HG02885 (cell line): ENCODE measurements at regions not wholly inside any gene's neighbourhood (a gene's known extent, or its start where the extent isn't known, plus 50 kb on each side); places are given as distances from the start of the nearest gene placed in this dataset.
"Not testable (repeated sequence)": the region's sequence is repeated elsewhere in the genome, so short reads cannot be mapped to it uniquely, and the experiment has no call there.

Source experiments
- ATAC-seq: cut with Tn5 transposase; IDR thresholded peaks from one replicate; pipeline ENCODE4 v1.9.1; 2021; ENCODE audit warnings: mild to moderate bottlenecking; ENCODE audit not compliant: unreplicated experiment, poor library complexity

DNA sequence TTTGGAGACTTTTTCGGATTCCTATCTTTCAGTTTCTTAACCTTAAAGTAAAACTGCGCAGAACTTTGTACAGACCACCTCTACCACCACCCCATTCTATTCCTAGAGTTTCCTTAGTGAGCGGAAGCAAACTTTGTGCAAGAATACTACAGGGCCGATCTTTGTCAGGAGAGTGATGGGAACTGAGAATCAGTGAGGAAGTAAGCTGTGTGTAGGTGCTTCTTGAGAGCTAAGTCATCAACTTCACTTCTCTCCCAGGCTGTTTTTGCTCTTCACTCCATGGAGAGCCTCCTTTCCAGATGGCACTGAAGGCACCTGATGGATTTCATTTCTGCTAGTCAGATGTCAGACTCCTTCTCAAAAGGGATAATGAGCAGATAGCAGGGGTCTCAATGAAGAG lies 127.3 kb downstream of the SPATA31D1 start:
- no peak for ATAC-seq

DNA sequence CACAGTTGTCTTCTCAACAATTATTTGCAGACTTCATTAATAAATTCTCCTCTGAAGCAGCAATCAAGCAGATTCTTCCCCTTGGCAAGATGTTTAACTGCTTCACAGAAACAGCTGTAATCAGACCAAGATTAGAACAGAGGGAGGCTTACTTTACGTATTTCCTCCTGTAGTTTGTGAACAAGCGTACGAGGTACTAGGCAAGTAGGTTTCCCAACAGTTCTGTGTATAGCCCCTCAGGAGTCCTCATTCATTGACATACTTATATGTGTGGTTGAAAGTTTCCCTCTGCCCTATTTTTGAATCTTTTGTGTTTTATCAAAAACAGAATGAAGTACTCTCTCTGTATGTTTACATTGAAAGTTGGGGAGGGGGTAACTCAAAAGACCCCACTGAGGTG lies 128.0 kb downstream of the SPATA31D1 start:
- ATAC-seq = no peak

DNA sequence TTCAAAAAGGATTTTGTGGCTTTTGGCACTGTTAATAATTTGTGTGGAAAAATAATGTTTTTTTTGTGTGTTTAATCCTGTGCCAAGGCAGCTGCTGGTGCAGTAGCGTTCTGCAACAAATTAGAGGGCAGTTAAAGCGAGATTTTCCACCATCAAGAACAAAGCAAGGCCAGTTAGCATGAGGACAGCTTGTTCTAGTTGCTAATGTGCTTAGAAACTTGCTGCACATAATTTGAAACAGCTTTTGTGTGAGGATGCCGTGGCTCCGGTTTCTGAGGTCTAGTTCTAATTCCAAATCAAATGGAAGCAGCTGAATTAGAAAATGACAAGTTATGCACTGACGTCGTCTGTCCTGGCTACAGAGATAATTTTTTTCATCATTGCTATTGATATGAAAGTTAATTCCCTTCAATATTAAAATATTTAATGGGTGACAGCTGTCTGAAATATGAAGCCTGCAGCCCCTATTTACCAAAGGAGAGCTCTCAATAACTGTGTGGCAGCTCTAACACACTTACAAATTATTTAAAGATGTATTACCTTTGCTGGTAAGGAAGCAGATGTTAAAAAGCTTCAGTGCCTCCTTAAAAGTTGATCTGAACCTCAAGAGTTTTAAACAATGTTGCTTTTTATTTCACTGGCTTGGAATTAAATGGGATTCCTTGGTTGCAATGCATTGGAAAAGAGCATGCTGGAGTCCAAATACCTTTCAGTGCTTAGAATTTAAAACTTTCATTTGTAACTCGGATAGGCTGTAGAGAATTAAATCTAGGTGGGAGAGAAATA lies 128.6 kb downstream of the SPATA31D1 start:
- no peak for ATAC-seq

DNA sequence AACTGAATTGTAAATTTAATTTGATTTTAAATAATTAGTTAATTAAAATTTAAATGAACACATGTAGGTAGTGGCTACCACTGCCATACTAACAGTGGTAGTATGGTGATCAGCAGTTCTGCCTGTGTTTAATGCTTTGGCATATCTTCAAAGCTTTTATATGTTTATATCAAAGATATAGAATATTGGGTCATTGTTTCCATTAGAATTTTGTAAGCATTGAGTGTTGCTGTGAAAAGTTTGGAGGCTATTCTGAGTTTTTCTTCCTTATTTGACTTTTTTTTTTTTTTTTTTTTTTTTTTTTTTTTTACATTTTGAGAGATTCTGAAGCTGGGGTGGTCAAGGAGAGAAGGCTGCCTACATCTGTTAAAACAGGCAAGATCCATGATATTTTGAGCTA lies 134.2 kb downstream of the SPATA31D1 start:
- no peak for ATAC-seq

DNA sequence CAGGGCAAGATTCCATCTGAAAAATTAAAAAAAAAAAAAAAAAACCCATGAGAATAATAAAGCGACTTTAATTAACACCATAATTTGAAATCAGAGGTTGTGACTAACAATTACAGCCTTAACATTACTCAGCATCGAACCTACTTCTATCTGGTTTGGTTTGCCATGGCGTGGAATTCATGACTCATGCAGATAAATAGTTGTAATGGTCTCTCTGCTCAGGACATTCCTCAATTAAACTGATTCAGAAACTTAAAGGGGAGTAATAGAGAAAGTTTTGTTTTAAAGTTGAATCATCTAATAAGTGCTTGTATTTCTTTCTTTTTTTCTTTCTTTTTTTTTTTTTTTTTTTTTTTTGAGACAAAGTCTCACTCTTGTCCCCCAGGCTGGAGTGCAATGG lies 135.5 kb downstream of the SPATA31D1 start:
- no peak for ATAC-seq

DNA sequence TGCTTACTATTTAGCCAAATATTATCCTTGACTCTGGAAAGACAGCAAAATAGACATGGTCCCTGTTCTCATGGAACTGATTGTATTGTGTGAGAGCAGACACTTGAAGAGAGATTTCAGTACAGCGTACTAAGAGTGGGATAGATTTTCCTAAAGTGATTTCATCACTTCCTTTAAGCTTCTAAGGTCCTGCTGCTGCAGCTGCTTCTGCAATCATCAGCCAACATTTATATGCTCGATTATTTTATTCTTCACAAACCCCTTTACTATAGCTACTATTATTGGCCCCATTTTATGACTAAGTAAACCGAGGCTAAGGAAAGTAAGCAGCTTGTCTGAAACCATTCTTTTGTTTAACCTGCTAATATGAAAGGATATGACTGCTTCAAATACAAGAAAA lies 137.7 kb downstream of the SPATA31D1 start:
- ATAC-seq = no peak

DNA sequence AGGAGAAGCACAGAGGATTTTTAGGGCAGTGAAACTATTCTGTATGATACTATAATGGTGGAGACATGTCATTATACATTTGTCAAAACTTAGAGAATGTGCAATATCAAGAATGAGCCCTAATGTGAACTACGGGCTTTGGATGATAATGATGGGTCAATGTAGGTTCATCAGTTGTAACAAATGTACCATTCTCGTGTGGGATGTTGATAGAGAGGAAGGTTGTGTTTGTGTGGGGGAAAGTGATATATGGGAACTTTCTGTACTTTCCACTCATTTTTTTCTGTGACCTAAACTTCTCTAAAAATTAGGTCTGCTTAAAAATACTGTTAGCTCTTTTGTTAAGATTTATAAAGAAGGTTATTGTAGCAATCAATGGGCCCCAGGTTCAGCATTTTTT lies 138.9 kb downstream of the SPATA31D1 start:
- peak; percentile 26 for ATAC-seq

DNA sequence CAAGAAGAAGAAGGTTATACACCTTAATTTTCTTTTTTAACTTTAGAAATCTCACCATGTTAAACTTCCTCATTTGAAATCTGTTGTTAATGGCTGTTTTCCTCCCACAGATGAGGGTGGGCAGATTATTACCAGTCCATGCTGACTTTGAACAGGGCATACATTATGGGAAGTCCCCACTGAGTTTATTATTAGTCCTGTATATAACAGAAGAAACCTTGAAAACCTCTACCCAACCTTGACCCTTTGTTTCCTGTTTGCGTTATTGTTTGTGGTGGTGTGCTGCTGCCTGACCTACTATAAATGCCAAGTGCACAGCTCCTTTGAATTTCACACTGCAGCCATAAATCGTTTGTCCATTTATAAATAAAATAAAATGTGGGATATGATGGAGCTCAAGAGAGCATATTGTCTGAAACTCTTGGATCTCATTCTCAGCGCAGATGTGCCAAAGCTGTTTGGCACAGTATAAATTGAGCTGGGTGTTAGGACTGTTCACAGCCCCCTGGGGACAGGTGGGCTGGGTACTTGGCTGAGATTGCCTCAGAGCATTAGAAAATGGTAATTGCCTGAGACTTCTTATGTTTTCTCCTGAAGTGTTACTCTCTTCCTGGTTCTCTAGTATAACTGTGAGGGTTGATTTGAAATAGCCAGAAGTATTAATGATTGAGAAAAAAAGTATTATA lies 139.6 kb downstream of the SPATA31D1 start:
- ATAC-seq = peak; percentile 88

DNA sequence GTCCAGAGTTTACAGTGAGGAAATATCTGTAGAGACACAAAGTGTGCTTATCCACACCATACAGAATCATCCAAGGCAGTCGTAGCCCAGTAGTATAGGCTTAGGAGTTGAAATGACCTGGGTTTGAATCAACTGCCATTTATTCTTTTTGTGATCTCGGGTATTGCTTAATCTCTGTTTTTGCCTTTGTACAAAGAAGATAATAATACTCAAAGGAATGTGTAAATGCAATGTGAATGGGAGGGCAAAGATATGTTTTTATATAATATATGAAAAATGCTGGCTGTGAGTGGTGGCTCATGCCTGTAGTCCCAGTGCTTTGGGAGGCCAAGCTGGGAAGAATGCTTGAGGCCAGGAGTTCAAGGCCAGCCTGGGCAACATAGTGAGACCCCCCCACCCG lies 141.1 kb downstream of the SPATA31D1 start:
- ATAC-seq = no peak

DNA sequence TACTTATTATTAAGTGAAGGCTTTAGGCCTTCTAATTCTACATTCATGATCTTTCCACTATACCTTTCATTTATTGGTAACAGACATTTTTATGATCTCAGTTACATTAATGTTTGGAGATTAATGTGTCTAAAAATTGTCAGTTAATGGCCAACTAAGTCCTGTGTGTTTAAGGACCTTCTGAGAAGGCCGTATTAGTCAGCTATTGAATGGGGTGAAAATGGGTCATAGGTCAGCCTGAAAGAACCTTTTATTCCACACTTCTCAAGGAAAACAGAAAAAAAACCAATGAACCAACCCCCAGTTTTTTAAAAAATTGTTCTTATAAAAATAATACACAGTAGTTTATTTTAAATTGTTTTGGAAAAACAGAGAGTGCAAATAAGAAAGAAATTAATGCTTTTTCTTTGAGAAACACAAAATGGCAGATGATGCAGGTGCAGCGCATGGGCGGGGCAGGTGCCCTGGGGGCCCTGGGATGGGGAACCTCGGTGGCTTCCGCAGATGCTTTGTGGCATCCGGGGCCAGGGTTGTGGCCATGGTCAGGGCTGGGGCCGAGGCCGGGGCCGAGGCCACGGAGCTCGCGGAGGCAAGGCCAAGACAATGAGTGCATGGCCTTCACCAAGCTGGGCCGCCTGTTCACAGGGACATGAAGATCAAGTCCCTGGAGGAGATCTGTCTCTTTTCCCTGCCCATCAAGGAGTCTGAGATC lies 141.9 kb downstream of the SPATA31D1 start:
- ATAC-seq = no peak

DNA sequence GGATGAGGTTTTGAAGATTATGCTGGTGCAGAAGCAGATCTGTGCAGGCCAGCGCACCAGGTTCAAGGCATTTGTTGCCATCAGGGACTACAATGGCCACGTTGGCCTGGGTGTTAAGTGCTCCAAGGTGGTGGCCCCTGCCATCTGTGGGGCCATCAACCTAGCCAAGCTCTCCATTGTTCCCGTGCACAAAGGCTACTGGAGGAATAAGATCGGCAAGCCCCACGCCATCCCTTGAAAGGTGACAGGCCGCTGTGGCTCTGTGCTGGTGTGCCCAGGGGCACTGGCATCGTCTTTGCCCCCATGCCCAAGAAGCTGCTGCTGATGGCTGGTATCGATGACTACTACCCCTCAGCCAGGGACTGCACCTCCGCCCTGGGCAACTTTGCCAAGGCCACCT lies 142.5 kb downstream of the SPATA31D1 start:
- no peak for ATAC-seq

DNA sequence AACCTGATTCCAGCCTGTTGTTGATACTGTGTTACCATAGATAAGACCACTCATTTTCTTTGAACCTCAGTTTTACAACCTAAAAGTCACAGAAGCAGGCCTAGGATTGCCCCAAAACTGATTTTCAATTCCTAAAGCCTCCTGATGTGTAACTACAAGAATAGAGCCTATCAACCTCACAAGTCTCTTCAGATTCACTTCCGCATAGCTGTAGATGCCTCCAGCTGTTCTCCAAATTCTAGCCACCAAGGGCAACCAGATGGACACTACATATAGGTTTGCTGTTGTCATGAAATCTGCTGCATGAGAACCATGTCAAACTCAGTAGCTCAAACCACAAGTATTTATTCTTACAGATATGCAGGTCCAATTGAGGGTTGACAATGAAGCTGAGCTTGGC lies 143.5 kb downstream of the SPATA31D1 start:
- no peak for ATAC-seq

DNA sequence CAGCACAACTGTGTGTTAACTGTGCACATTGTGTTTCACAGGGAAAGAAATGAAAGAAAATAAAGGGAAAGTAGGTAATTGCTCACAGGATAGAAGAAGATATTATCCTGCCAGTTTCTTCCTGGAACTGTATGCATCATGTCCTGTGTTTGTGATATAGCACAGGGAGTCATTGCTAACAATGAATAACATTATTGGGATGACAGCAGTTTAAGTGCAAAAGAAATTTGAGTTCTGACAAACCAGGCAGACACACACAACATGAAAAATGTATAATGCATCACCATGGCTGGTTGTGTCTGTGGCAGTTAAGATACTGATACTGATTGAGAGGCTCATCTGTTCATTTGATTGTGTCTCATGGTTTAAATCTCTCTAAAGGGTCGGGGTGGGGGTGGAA lies 145.4 kb downstream of the SPATA31D1 start:
- ATAC-seq = no peak

DNA sequence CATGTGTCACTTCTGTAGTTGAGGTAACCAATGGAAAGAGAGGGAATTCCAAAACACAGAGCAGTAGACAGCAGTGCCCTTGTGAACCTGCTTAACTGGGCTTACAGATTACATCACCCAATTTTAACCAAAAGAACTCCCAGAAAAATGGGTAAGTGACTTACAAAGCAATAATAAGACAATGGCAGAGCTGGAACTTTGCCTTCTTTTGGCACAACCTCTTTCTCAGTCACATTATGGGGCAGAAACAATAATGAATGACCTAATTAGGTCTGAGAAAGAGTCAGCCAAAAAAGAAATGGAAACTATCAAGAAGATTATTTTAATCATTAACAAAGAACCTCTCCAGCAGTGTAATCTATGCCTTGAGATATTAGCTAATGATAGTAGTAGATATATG lies 146.5 kb downstream of the SPATA31D1 start:
- no peak for ATAC-seq

DNA sequence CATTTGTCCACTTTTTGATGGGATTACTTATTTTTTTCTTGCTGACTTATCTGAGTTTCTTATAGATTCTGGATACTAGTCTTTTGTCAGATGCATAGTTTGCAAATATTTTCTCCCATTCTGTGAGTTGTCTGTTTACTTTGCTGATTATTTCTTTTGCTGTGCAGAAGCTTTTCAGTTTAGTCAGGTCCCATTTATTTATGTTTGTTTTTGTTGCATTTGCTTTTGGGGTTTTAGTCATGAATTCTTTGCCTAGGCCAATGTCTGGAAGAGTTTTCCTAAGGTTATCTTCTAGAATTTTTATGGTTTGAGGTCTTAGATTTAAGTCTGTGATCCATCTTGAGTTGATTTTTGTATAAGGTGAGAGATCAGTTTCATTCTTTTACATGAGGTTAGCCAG lies 149.5 kb downstream of the SPATA31D1 start:
- ATAC-seq = not testable (repeated sequence)

DNA sequence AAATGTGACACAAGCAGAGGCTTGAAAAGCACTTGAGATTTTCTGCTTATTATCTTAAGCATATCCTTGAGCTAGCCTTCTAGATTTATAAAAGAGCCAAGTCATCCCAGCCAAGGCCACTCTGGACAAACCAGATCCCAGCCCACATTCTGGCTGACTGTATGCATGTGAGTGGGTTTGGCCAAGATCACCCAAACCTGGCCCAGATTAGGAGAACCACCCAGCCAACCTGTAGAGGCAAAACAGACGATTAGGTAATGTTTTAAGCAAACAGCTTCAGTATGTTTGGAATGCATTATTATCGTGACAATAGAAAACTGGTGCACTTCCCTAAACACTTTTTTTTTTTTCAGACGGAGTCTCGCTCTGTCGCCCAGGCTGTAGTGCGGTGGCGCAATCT lies 151.9 kb downstream of the SPATA31D1 start:
- no peak for ATAC-seq

DNA sequence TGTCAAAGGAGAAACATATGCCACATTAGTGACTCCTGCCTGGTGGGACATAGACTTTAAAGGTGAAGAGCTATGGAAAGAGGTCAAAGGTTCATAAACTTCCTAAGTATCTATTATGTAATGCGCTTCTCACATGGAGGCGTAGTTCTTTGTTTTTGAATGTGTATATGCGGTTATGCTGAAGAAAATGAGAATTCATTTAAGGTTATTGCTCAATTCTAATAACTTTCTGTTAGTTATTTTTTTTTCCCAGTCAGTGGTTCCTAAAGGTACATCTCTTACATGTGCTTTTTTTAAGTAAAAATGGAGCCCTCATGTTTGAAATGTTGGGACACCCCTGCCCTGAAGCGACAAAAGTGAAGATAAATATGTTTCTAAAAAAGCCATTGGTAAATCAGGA lies 156.2 kb downstream of the SPATA31D1 start:
- no peak for ATAC-seq

DNA sequence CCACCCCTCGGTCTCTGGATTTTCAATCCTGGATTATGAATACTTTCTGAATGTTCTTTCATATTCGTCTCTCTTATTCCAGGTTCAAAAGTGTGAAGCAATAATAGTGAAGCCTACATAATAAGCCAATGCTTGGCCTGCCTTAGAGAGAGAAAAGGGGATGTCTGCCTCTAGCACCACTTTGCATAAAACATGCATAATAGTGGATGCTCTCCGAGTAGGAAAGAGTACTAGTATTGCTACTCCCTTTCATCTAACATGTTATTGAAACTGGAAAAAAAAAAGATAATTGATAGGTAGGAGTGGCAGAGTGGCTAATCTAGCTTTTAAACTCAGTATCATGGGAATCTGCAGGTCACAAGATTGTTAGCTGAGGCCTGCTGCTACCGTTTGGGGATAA lies 158.1 kb downstream of the SPATA31D1 start:
- no peak for ATAC-seq

DNA sequence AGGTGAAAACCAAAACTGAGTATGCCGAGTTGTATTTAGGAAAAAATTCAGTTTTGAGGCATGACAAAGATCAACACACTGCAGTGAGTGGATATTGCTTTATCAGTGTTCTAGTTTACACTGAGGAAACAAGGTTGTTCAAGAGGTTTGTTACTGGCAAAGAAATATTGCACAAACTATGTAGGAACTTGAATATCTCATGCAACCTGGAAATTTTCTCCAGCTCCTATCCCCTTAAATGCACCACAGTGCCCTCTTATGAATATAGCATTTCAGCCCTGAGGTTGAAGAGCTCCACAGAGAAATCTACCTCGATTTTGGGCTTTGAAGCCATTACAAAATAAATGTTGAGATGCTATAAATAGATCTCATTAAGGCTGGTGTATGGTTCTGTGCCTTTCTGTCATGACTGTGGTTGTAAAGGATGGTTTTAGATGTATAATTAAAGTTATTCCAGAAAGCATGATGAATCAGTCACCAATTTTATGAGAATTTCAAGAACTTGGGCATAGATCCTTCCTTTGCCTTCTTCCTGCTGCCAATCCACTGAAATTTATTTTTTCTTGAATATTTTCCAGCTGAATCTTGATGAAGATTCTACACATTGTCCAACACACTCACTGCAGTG lies 159.3 kb downstream of the SPATA31D1 start:
- no peak for ATAC-seq

DNA sequence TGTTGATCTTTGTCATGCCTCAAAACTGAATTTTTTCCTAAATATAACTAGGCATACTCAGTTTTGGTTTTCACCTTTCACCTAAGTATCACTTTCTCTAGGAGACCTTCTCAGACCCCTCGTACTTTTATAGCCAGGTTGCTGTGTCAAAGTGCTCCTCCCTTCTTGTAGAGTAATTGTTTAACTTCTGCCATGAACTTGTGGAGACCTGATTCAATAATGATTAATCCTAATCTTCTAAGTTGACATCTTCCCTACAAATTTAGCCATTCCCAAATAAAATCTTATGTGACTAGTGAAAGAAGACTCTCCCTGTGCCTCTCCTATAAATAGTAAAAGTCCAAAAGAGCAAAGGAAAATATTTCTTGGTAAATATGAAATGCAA lies 159.8 kb downstream of the SPATA31D1 start:
- no peak for ATAC-seq

DNA sequence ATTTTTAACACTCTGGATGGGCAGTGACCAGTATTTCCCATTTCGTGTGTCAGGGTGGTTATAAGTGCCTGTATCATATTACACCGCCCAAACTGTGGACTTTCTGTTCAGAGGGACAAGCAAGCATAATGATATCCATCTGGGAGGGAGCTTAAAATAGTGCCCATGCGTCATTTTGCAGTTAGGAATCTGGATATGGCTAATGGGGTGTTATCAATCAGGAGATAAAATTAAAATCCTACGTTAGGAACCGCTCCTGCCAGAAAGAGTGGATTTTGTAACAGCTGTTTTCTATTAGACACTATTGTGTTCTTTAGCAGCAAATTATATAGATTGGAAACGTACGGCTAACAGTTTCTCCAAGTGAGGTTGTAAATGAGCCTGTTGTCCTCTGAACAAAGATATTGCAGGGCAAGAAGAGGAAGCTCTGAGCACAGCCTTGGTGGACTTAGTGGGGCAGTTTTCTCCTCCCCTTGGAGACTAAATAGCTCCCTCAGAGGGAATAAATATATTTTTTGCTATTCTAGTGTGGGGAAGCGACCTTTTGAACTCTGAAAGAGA lies 160.4 kb downstream of the SPATA31D1 start:
- ATAC-seq = no peak
